ENCODE measurements at regions not wholly inside any gene's neighbourhood (a gene's known extent, or its start where the extent isn't known, plus 50 kb on each side); places are given as distances from the start of the nearest gene placed in this dataset.

GRCh38 chr5:165538065-165538464, 2032.6 kb downstream of the MAT2B start:
- TF ChIP-seq EP300 (IDR thresholded peaks at IDR 0.05; ENCODE audit: low read depth), result no peak
- TF ChIP-seq CTCF (IDR thresholded peaks at IDR 0.05), result no peak
- no peak for TF ChIP-seq POLR2A (IDR thresholded peaks at IDR 0.05)

All from transverse colon (tissue), 3 donors.